ENCODE measurements at regions not wholly inside any gene's neighbourhood (a gene's known extent, or its start where the extent isn't known, plus 50 kb on each side); places are given as distances from the start of the nearest gene placed in this dataset.

GRCh38 chr18:46366751-46367376 is 262.7 kb downstream of the HAUS1 start:
- H3K9me3 ChIP-seq (ENCODE audit: insufficient read depth, low read length): no peaks in the 10 kb centered on the region
- H3K4me3 ChIP-seq (ENCODE audit: low read length): no peak overlapping the region
- H3K4me1 ChIP-seq (ENCODE audit: low read length): no peaks in the 10 kb centered on the region
- no peak overlapping the region for H3K27ac ChIP-seq (ENCODE audit: low read length)
- no peaks in the 10 kb centered on the region for H4K20me1 ChIP-seq (ENCODE audit: insufficient read depth, low read length)
- no peak overlapping the region for H3K9ac ChIP-seq (ENCODE audit: low read length)
- no peaks in the 10 kb centered on the region for H3K79me2 ChIP-seq (ENCODE audit: low read length)
- H2AFZ ChIP-seq (ENCODE audit: low read depth, low read length): no peak overlapping the region
- H3K36me3 ChIP-seq (replicated peaks; ENCODE audit: low read depth, low read length): no peaks in the 10 kb centered on the region
- H3K27me3 ChIP-seq (ENCODE audit: low read depth, low read length): 0 out of 2 replicates have a peak, but pooled peaks cover 2% of the 10 kb centered on the region
- no peak overlapping the region for H3K4me2 ChIP-seq (ENCODE audit: low read length)
- TF ChIP-seq CTCF (IDR thresholded peaks at IDR 0.05; ENCODE audit: low read depth, low read length) (no peak), EZH2phosphoT487 (IDR thresholded peaks at IDR 0.05; ENCODE audit: low read depth) (no peak)

GRCh38 chr18:46369323-46369722 is 265.1 kb downstream of the HAUS1 start:
- H3K9me3 ChIP-seq (ENCODE audit: insufficient read depth, low read length): no peaks in the 10 kb centered on the region
- H3K9ac ChIP-seq (ENCODE audit: low read length): no peak overlapping the region
- H2AFZ ChIP-seq (ENCODE audit: low read depth, low read length): no peak overlapping the region
- no peaks in the 10 kb centered on the region for H3K4me1 ChIP-seq (ENCODE audit: low read length)
- H4K20me1 ChIP-seq (ENCODE audit: insufficient read depth, low read length): no peaks in the 10 kb centered on the region
- H3K36me3 ChIP-seq (replicated peaks; ENCODE audit: low read depth, low read length): no peaks in the 10 kb centered on the region
- H3K4me2 ChIP-seq (ENCODE audit: low read length): no peak overlapping the region
- no peak overlapping the region for H3K4me3 ChIP-seq (ENCODE audit: low read length)
- H3K79me2 ChIP-seq (ENCODE audit: low read length): no peaks in the 10 kb centered on the region
- H3K27me3 ChIP-seq (ENCODE audit: low read depth, low read length): 0 out of 2 replicates have a peak, but pooled peaks cover 2% of the 10 kb centered on the region
- H3K27ac ChIP-seq (ENCODE audit: low read length): no peak overlapping the region
- no peak for TF ChIP-seq CTCF (IDR thresholded peaks at IDR 0.05; ENCODE audit: low read depth, low read length)
- TF ChIP-seq EZH2phosphoT487 (IDR thresholded peaks at IDR 0.05; ENCODE audit: low read depth): no peak

- no peaks in the 10 kb centered on the region for H3K36me3 ChIP-seq (replicated peaks; ENCODE audit: low read depth, low read length)
- no peaks in the 10 kb centered on the region for H3K9me3 ChIP-seq (ENCODE audit: insufficient read depth, low read length)
- H2AFZ ChIP-seq (ENCODE audit: low read depth, low read length): no peak overlapping the region
- H3K4me1 ChIP-seq (ENCODE audit: low read length): no peaks in the 10 kb centered on the region
- no peak overlapping the region for H3K4me2 ChIP-seq (ENCODE audit: low read length)
- H3K4me3 ChIP-seq (ENCODE audit: low read length): no peak overlapping the region
- TF ChIP-seq CTCF (IDR thresholded peaks at IDR 0.05; ENCODE audit: low read depth, low read length): no peak
- H3K27ac ChIP-seq (ENCODE audit: low read length): no peak overlapping the region
- H4K20me1 ChIP-seq (ENCODE audit: insufficient read depth, low read length): no peaks in the 10 kb centered on the region
- no peaks in the 10 kb centered on the region for H3K79me2 ChIP-seq (ENCODE audit: low read length)
- no peak overlapping the region for H3K9ac ChIP-seq (ENCODE audit: low read length)
- 0 out of 2 replicates have a peak, but pooled peaks cover 2% of the 10 kb centered on the region for H3K27me3 ChIP-seq (ENCODE audit: low read depth, low read length)
Measured at GRCh38 chr18:46370898-46371297, 266.7 kb downstream of the HAUS1 start.

GRCh38 chr18:46372670-46373069 is 268.5 kb downstream of the HAUS1 start:
- Histone ChIP-seq H3K4me3 (ENCODE audit: low read length) (no peak overlapping the region), H3K27ac (ENCODE audit: low read length) (no peak overlapping the region), H3K9me3 (ENCODE audit: insufficient read depth, low read length) (no peaks in the 10 kb centered on the region), H3K79me2 (ENCODE audit: low read length) (no peaks in the 10 kb centered on the region), H3K27me3 (ENCODE audit: low read depth, low read length) (0 out of 2 replicates have a peak, but pooled peaks cover 2% of the 10 kb centered on the region), H3K9ac (ENCODE audit: low read length) (no peak overlapping the region), H3K36me3 (replicated peaks; ENCODE audit: low read depth, low read length) (no peaks in the 10 kb centered on the region), H3K4me1 (ENCODE audit: low read length) (no peaks in the 10 kb centered on the region), H4K20me1 (ENCODE audit: insufficient read depth, low read length) (no peaks in the 10 kb centered on the region), H2AFZ (ENCODE audit: low read depth, low read length) (no peak overlapping the region), H3K4me2 (ENCODE audit: low read length) (no peak overlapping the region)
- TF ChIP-seq CTCF (IDR thresholded peaks at IDR 0.05; ENCODE audit: low read depth, low read length) (no peak), EZH2phosphoT487 (IDR thresholded peaks at IDR 0.05; ENCODE audit: low read depth) (no peak)

Data from OCI-LY3 (cell line).